Sigmoid colon (tissue), 4 donors: ENCODE measurements at regions not wholly inside any gene's neighbourhood (a gene's known extent, or its start where the extent isn't known, plus 50 kb on each side); places are given as distances from the start of the nearest gene placed in this dataset.

Experiments
- EP300 ChIP-seq, 4 donors: sonication (generic); formaldehyde crosslinking; IDR thresholded peaks; one replicate each; pipeline ENCODE4 v1.6.1; 2017; ENCODE audit warnings: antibody characterized with exemption in 4 of 4
- POLR2A ChIP-seq, 2 donors: fragments of 450-650 bp; IDR thresholded peaks; one replicate each; pipeline ENCODE4 v1.6.1; 2016; ENCODE audit warnings: antibody characterized with exemption in 2 of 2, mild to moderate bottlenecking in 2 of 2, moderate library complexity in 2 of 2
- POLR2AphosphoS5 ChIP-seq, 4 donors: sonication (generic); formaldehyde crosslinking; IDR thresholded peaks; one replicate each; pipeline ENCODE4 v1.6.1; 2017; ENCODE audit warnings: antibody characterized with exemption in 4 of 4
- TF ChIP-seq, protein P1 (sequence below), 4 experiments: fragments of 450-650 bp in 3 of 4; fragments of 200-600 bp in 1 of 4; IDR thresholded peaks; one replicate each; pipeline ENCODE4 v1.5.1; 2016 to 2019; ENCODE audit warnings: antibody characterized with exemption in 4 of 4, mild to moderate bottlenecking in 3 of 4, moderate library complexity in 2 of 4

DNA sequence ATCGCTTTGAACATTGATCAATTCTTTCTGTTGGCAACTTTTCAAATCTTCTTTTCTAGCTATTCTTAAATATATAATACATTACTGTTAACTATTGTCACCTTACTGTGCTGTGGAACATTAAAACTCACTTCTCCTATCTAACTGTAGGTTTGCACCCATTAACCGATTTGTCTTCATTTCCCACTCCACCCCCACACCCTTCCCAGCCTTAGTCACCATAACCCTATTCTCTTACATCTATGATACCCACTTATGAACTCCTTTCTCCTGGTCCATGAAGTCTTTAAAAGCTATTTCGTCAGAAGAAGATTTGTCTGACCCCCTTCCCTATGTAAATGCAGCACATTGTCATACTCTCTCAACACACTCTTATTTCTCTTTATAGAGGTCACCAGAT, 993.4 kb upstream of the EEF2KMT start:
- TF ChIP-seq POLR2AphosphoS5 (IDR thresholded peaks at IDR 0.05) (no peak), POLR2A (IDR thresholded peaks at IDR 0.05) (no peak), EP300 (IDR thresholded peaks at IDR 0.05) (no peak)
- TF ChIP-seq, protein P1, sequence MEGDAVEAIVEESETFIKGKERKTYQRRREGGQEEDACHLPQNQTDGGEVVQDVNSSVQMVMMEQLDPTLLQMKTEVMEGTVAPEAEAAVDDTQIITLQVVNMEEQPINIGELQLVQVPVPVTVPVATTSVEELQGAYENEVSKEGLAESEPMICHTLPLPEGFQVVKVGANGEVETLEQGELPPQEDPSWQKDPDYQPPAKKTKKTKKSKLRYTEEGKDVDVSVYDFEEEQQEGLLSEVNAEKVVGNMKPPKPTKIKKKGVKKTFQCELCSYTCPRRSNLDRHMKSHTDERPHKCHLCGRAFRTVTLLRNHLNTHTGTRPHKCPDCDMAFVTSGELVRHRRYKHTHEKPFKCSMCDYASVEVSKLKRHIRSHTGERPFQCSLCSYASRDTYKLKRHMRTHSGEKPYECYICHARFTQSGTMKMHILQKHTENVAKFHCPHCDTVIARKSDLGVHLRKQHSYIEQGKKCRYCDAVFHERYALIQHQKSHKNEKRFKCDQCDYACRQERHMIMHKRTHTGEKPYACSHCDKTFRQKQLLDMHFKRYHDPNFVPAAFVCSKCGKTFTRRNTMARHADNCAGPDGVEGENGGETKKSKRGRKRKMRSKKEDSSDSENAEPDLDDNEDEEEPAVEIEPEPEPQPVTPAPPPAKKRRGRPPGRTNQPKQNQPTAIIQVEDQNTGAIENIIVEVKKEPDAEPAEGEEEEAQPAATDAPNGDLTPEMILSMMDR (IDR thresholded peaks at IDR 0.05) = no peak
